Activated naive CD4-positive, alpha-beta T cell treated with anti-CD3 and anti-CD28 coated beads, Interleukin-2, amount 50 U/mL, for 24 hours (primary cell): ENCODE measurements at regions not wholly inside any gene's neighbourhood (a gene's known extent, or its start where the extent isn't known, plus 50 kb on each side); places are given as distances from the start of the nearest gene placed in this dataset.

Experiments
- H3K27ac Mint-ChIP-seq: one replicate; pipeline ENCODE4 v1.8.0; 2021; ENCODE audit warnings: mild to moderate bottlenecking, mixed read lengths
- H3K27me3 Mint-ChIP-seq: one replicate; pipeline ENCODE4 v1.8.0; 2021; ENCODE audit warnings: mixed read lengths
- H3K36me3 Mint-ChIP-seq: one replicate; pipeline ENCODE4 v1.8.0; 2021; ENCODE audit warnings: mixed read lengths
- H3K4me1 Mint-ChIP-seq: one replicate; pipeline ENCODE4 v1.8.0; 2021; ENCODE audit warnings: mixed read lengths
- H3K4me3 Mint-ChIP-seq: one replicate; pipeline ENCODE4 v1.8.0; 2021; ENCODE audit warnings: mild to moderate bottlenecking, mixed read lengths
- H3K9me3 Mint-ChIP-seq: one replicate; pipeline ENCODE4 v1.8.0; 2021; ENCODE audit warnings: mixed read lengths

- no peaks in the 10 kb centered on the region for H3K36me3 Mint-ChIP-seq
- H3K27ac Mint-ChIP-seq: no peak overlapping the region
- H3K27me3 Mint-ChIP-seq: peaks cover 14% of the 10 kb centered on the region
- no peaks in the 10 kb centered on the region for H3K4me1 Mint-ChIP-seq
- no peaks in the 10 kb centered on the region for H3K9me3 Mint-ChIP-seq
- no peak overlapping the region for H3K4me3 Mint-ChIP-seq
Measured at GRCh38 chr7:155401884-155402283, 56.0 kb upstream of the EN2 start.

GRCh38 chr7:155402941-155403340 lies 55.0 kb upstream of the EN2 start:
- Mint-ChIP-seq H3K27ac (no peak overlapping the region), H3K9me3 (no peaks in the 10 kb centered on the region), H3K36me3 (no peaks in the 10 kb centered on the region), H3K4me1 (no peaks in the 10 kb centered on the region), H3K27me3 (peaks cover 14% of the 10 kb centered on the region), H3K4me3 (no peak overlapping the region)

GRCh38 chr7:155404976-155405375 lies 53.0 kb upstream of the EN2 start:
- Mint-ChIP-seq H3K27me3 (peaks cover 20% of the 10 kb centered on the region), H3K36me3 (no peaks in the 10 kb centered on the region), H3K4me1 (no peaks in the 10 kb centered on the region), H3K4me3 (no peak overlapping the region), H3K27ac (no peak overlapping the region), H3K9me3 (no peaks in the 10 kb centered on the region)

- Mint-ChIP-seq H3K27ac (no peak overlapping the region), H3K4me1 (no peaks in the 10 kb centered on the region), H3K9me3 (no peaks in the 10 kb centered on the region), H3K27me3 (peaks cover 20% of the 10 kb centered on the region), H3K4me3 (no peak overlapping the region), H3K36me3 (no peaks in the 10 kb centered on the region)
Measured at GRCh38 chr7:155405399-155406318, 52.3 kb upstream of the EN2 start.

- Mint-ChIP-seq H3K36me3 (no peaks in the 10 kb centered on the region), H3K27me3 (peaks cover 23% of the 10 kb centered on the region), H3K4me1 (no peaks in the 10 kb centered on the region), H3K4me3 (no peak overlapping the region), H3K9me3 (no peaks in the 10 kb centered on the region), H3K27ac (no peak overlapping the region)
Measured at GRCh38 chr7:155407799-155408198, 50.1 kb upstream of the EN2 start.
